NCI-H1436 (cell line): ENCODE measurements at regions not wholly inside any gene's neighbourhood (a gene's known extent, or its start where the extent isn't known, plus 50 kb on each side); places are given as distances from the start of the nearest gene placed in this dataset.

ENCODE experiments used
- DNase-seq: peaks from one replicate; lab custom pipeline; 2025; lab: John Stamatoyannopoulos, UW

DNA sequence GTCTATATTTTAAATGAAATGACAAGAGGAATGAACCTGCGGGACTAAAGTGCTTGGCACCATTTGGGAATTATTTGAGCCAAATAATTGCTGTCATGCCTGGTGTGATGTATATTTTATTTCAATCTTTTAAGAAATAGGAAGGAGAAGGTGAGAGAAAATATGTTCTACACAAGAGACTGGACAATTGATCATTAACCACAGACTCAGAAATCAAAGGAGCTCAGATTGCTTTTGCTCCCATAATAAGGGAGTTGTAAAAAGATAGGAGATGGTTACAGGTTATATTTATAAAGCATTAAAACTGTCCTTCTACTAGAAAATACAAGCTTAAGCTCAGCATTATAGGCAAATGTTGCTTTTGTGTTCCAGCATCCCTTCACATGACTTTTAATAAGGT lies 515.2 kb upstream of the SULF2 start:
- no peak for DNase-seq

DNA sequence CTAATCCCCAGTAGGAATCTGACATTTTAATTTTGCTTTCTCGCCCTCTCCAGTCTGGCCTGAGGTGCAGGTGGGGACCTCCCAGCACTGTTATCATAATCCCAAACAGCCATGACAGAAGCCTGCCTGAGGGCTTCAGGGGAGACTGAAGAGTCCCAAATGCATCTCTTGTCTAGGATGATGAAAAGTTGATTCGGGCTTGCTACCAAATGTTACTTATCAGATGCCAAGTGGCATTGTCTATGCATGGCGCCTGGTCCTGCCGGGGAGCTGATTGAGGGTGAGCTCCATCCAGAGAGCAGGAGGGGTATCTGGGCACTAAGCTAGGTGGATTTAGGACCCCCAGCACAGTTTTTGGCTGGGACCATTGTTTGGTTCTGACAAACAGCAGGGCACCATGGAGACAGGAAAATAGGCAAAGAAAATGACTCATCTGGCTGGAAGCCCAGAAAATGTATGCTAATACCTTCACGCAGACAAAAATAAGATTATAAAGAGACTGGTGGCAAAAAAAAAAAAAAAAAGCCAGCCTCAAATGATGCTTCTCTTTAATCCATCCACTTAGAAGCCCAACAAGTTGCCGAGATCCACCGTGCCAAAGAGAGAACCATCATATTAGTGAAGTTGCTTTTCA lies 513.7 kb upstream of the SULF2 start:
- DNase-seq = no peak

DNA sequence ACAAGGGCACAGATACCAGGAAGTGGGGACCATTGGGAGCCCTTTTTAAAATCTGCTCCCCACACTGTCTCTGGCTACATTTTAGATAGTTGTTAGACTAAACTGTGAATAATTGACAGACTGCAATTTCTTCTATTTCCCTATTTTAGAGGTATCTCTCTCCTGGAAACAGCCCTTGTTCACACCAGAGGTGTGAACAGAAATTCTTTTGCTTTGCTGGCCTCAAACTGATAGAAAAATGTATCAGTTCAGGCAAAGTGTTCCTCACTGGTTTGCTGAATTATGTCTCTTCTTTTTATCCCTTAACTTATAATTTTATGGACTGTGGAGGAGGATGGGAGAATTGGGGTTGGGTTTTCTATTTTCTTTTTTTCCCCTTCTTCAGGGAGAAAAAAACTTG lies 513.2 kb upstream of the SULF2 start:
- no peak for DNase-seq

DNA sequence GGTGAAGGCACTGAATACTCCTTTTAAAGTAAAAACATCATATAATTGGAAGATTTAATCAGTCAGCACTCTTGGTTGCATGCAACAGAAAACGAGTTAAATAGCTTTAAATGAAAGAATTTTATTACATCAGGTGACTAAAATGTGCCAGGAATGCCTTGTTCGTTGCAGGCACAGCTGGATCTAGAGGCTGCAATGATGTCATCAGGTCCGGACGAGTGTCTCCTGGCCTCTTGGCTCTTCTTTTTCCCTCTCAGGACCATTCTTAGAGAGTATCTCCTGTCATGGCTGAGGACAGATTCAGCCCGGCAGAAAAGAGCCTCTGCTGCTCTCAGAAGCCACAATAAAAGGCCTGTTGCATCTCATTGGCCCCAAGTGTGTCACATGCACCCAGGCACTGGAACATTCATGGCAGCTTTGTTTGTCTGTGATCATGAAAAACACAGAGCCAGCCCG lies 510.7 kb upstream of the SULF2 start:
- no peak for DNase-seq

DNA sequence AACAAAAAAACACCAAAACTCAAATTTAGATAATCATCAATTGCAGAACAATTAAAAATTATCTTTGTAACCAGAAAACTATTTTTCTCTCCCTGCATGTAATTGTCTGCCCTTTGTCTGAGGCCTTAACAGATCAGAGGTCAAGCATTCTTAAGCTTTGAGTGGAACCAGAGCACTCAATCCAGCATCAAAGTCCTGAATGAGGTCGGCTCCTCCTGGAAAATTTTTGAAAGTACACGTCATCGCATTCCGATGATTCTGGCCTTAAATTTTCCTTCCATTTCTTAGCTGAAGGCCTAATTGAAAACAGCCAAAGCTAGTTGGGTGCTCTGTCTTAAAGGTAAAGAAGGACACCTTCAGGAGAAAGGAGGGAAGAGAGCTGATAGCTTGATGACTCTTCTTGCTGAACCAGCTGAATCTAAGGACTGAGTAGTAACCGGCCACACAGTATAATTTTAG lies 510.2 kb upstream of the SULF2 start:
- DNase-seq = no peak

DNA sequence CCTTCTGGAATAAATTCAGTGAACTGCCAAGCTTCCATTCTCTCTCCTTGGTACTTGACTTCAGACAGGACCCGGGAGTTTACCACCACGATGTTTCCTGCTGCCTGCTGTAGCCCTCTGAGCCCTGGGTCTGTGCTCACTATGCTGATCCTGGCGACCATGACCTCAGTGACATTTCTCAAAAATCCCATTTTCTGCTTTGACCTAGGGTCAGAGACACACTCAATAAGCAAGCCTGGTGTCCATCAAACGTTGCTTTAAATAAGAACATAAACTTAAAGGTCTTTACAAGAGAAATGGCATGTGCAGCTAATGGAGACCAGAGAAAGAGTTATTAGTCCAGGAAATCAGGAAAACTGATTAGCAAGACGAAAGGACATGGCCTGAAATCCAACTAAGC lies 509.7 kb upstream of the SULF2 start:
- DNase-seq = no peak

DNA sequence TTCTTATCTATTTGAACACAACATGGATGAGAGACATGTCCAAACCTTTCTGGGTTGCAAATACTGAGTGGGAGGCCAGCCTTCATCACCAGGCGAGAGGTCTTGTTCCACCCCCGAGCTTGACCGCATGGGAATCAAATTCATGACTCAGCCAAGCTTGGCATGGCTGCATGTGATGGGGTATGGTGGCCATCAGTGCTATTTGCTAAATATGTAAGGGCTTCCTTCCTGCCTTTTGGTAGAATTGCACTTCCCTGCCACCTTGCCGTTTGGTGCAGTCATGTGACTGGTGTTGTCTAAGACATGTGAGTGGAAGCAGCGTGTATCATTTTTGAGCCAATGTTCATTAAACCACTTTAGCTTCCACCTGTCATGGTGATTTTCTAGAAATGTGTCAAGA lies 508.9 kb upstream of the SULF2 start:
- no peak for DNase-seq

DNA sequence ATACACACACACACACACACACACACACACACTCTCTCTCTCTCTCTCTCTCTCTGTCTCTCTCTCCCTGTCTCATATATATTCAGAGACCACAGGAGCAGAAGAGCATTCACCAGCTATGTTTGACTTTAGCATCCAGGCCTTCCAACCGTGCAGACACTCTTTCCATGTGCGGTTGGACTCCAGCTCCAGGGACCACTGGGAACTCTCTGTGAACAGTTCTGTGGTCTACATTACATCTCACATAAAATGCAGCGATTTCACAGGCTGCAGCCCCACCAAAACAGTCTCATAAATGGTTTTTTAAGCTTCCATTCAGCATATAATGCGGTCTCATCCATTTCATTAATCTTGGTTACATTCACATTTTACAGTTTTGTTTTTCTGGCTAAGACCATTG lies 508.4 kb upstream of the SULF2 start:
- DNase-seq = no peak

DNA sequence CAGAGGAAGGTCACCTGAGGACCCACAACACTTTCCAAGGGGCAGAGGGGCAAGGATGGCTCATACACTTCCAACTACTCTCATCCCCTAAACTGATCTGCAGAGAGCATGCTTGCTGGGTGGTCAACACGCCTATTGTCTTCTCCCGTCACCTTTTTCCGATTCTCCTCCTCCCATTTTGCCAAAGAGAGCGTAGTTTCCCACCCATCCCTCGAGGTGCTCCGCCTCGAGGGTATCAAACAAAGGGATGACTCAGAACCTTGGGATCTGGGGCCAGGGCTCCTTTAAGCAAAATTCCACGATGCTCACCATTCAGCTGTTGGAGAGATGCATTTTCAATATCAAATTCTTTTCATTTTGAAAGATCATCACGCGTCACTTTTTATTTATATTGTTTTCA lies 507.5 kb upstream of the SULF2 start:
- DNase-seq = no peak

DNA sequence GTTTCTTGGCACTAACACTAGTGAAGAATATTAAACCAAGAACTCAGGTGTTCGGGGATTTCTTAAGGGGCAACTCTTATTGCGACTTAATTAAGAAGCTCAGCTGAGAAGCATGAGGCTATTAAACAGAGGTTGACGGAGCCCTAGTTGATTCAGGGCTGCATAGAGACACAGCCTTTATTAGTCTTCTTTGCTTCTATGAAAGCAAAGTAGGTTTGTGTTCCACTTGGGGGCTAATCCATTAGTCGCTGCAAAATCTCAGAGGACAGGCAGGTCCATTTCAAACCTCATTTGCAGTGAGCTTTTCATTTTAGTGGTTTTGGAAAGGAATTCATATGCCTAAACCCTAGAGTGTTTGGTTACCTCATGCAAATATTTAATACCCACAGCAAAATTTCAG lies 506.6 kb upstream of the SULF2 start:
- no peak for DNase-seq

DNA sequence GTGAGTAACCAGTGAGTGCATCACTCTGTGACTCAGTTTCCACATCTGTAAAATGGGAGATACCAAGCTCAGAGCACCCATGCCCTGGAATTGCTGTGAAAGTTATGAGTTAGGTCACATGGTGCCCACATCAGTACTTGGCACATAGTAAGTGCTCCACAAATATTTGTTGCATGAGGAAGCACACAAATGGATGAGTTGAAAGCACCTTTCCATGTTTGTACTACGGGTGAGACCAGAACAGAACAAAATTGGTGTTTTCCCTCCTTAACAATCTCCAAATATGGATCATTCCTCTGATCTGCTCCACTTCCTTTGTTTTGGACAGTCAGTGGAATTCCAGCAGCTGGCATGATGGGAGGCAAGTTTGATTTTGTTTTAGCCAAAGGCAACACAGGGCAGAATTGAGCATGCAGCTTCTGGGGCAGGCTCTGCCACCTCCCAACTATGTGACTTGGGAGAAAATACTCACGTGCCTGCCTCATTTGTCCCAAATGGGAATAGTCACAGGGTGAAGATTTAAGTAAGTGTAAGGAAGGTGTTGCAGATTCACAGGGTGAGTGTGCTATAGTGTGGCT lies 503.7 kb upstream of the SULF2 start:
- DNase-seq = no peak

DNA sequence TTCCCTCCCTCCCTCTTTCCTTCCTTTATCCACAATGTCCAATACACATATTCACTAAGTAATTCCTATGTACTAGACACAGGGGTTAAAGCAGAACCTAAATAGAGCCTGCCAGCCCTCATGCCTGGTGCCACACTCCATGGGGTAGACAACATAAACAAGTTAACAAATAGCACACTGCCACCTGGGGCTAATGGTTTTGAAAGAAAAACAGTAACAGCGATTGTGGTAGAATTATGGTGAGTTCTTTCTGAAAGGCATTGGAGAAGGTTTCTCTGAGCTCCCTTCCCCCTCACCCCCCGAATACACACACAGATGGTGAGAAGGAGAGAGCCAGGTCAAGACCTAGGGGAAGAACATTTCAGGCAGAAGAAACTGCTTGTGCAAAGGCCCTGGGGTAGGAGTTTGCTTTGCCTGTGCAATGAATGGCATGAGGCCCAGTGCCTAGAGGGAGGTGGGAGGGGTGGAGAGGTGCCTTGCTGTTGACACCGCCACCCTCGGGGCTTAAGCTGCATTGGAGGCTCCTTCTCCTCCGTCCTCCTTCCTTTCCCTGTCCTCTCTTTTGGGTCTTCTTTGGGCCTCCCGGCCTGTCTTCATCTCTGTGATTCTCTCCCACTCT lies 502.4 kb upstream of the SULF2 start:
- no peak for DNase-seq

DNA sequence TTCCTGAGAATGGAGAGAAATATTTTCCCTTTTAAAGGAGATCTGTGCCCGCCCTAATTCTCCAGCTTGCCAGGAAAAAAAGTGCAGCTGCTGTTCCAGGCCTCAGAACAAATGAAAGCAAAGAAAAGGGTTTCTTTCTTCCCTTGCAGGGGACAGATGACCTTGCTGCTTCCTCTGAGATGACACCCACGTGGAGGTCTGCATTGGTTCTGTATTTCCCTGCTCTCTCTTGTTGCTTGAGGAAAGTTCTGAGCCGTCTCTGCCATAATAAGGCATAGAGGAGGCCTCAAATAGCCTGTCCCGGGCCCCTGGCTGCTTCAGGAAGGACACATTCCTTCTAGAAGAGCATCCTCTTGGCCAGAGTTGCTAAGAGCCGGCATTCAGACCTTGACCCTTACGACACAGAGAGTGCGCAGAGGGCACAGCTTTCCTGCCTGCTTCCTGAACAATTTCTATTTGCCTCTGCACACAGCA lies 501.8 kb upstream of the SULF2 start:
- no peak for DNase-seq

DNA sequence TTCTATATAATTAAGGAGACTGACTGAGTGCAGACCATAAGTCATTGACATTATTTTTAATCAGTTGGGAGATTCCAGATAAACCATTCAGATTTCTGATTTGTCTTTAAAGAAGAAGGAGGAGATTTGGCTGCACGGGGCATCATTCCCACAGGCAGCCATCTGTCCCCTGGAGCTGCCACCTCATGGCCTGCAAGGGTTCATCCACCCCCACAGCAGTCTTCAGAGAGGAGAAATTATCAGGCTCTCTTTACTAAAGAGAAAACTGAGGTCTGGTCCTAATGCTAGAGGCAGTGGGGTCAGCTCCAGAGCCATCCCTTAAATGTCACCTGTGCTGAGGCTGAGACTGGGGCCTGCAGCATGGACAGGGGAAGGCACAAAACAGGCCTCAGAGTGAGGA lies 501.3 kb upstream of the SULF2 start:
- no peak for DNase-seq

DNA sequence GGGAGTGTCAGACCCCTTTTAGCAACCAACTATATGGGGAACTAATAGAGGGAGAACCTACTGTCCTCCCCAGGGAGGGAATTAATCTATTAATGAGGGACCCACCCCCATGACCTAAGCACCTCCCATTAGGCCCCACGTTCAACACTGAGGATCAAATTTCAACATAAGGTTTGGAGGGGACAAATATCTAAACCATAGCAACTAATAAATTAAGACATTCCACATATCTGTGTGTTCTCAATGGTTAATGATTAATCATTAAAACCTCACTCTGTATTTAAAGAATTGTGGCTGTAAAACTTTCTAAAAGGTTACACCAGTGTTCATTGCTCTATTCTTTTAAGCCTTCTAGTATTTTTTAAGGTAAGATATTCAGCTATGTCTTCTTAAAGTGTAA lies 500.4 kb upstream of the SULF2 start:
- DNase-seq = no peak

DNA sequence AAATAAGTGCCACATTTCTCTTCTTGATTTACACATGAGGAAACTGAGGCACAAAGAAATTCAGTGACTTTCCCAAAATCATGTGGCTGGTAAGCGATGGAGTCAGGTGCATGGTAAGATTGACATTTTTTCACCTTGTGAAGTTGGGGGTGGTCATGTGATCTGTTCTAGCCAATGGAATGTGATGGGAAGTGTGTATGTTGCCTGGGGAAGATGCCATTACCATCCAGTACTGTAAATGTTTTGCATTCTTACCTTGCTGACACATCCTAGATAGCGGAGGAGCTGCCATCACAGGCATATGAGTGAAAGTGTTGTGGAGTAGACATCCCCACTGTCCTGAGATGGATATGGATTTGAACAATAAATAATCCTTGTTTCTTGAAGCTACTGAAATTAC lies 499.6 kb upstream of the SULF2 start:
- no peak for DNase-seq

DNA sequence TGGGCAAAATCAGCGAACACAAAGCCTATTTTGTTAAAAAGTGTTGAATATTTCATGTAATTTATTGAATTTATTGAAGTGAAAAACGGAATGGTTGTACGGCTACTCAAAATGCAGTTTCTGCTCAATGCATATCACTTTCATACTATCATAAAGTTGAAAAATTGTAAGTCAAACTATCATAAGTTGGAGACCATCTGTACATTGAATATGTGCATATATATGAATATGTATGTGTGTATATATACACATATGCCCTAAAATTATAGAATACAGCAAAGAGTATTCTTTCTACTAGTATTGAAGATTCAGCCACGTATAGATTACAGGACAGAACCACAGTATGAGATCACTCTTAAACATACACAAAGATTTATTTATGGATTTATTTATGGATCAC lies 499.0 kb upstream of the SULF2 start:
- DNase-seq = no peak

DNA sequence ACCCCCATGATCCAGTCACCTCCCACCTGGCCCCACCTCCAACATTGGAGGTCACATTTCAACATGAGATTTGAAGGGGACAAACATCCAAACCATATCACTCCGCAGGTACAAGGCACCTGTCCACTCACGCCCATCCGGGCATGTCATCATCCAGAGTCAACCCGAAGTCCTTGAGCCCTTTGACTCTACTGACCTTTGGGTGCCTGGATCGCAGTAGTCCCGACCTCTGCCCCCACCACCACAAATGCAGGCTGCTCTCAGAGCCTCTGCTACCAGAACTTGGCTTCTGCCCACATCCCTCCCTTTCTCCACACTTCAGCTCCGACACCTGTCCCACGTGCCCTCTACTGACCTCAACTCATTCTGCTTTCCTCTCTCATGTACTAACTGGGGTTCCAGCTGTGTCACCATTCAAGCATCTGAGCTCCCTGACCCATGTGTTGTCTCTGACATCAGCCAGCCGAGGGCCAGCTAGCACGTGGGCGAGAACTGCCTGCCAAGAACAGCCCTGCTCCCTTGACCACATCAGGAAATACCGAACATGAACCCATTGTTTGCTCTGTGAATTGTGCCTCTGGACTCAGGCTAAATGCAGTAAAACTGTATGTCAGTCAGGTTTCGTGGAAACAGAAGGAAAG lies 498.3 kb upstream of the SULF2 start:
- no peak for DNase-seq

DNA sequence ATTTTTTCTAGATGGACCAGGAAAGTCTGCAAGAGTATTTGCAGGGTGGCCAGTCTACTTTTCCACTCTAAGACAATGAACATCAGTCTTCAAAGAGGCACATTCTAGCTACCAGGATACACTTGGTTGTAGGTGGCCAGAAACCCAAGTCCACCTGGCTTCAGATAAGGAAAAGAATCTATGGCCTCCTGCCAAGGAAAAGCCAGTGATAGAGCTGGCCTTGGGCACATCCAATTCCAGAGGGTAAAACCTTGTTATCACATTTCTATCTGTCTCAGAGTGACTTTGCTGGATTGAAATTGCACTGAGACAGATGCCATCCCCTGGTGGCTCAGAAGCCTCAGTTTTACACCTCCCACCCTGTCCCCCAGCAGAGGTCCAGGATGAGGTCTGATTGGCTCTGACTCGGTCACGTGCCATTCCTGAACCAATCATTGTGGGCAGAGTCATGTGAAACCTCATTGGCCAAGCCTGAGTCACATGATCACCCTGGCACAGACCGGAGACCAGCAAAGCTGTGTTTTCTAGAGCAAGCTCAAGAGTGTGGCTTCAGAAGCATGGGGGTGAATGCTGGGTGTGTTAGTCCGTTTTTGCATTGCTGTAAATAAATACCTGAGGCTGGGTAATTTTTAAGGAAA lies 497.4 kb upstream of the SULF2 start:
- DNase-seq = no peak

DNA sequence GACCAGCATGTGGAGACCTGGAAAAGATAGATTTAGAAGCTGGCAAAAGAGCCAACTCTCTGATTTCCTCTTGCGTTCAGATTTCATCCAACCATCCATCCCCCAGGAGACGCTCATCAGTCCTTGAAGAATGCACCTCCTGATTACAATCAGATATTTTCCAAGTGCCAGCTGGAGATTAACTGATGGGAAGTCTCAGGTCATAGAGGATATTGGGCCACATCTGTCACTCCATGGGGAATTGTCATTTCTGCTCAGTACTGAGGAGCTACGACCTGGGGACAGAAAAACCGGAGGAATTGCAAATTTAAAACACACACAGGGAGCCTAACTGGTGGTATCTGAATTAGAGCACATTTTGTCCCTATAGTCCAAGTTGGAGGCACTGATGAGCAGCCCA lies 496.2 kb upstream of the SULF2 start:
- DNase-seq = no peak

DNA sequence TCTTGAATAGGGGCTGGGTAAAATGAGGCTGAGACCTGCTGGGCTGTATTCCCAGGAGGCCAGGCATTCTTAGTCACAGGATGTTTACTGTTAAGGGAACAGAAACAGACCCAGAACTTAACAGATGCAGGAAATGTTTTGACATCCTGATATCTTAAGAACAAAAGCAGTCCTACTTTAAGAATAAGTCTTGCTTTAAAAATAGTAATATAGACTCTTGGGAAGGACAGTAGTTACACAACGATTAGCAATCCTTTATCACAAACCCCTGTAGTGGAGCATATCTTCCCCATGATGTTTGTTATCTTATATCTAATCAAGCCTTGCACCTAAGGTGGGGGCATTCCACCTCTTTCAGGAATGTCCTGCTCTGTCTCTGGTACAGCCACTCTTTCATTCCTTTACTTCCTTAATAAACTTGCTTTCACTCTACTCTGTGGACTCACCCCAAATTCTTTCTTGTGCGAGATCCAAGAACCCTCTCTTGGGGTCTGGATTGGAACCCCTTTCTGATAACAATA lies 493.7 kb upstream of the SULF2 start:
- DNase-seq = no peak

DNA sequence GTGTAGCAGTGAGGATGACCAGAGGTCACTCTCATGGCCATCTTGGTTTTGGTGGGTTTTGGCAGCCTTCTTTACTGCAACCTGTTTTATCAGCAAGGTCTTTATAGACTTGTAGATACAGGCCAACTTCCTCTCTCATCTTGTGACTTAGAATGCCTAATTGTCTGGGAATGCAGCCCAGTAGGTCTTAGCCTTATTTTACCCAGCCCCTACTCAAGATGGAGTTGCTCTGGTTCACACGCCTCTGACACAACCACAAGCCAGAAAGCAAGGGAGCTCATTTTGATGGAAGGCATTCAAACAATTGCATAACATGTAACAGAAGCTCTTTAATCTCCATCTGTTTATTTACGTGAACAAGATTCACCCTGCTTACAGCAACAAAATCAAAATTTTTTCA lies 492.0 kb upstream of the SULF2 start:
- no peak for DNase-seq

DNA sequence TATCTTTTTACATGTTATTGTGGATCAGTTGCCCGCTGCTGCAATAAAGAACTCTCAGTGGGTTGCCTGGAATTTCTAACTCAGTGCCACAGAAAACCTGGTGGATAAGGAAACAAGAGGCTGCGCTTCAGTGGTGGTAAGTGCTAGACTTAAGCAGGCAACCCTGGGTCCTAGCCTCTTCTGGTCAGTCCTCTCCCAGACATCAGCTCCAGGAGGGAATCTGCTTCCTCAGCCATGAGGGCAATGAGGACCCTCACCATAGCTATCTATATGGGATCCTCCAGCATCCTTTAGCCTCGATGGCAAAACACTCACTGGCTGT lies 490.7 kb upstream of the SULF2 start:
- no peak for DNase-seq
